B cell (primary cell): ENCODE measurements at regions not wholly inside any gene's neighbourhood (a gene's known extent, or its start where the extent isn't known, plus 50 kb on each side); places are given as distances from the start of the nearest gene placed in this dataset.
"Not testable (repeated sequence)": the region's sequence is repeated elsewhere in the genome, so short reads cannot be mapped to it uniquely, and the experiment has no call there.

Experiments used
- ATAC-seq: fragments of 200-7000 bp; cut with Tn5 transposase; one replicate; pipeline ENCODE4 v1.10.0; 2021; ENCODE audit warnings: low read depth, mild to moderate bottlenecking, moderate number of reproducible peaks, moderate library complexity
- CTCF ChIA-PET: fragments of 350-600 bp; sonication (Branson Sonifier 250); formaldehyde crosslinking; loops from one replicate; lab custom pipeline; 2021; ENCODE audit warnings: antibody characterized with exemption, inconsistent platforms; lab: Charles Lee
- POLR2A ChIA-PET: fragments of 350-600 bp; sonication (Branson Sonifier 250); formaldehyde crosslinking; loops from one replicate; lab custom pipeline; 2021; ENCODE audit warnings: antibody characterized with exemption; lab: Charles Lee
- DNase-seq: peaks from one replicate; pipeline ENCODE4 v3.0.0; 2013
- H2AFZ ChIP-seq: 2 replicates; pipeline ENCODE4 v1.6.1; 2012; ENCODE audit warnings: mild to moderate bottlenecking, low read depth, low read length; ENCODE audit not compliant: insufficient read depth, poor library complexity, severe bottlenecking
- H3K27ac ChIP-seq, 2 donors: 1 replicate in 1 of 2; 2 replicates in 1 of 2; pipeline ENCODE4 v1.5.1; 2012 to 2013; ENCODE audit warnings: low read length in 2 of 2, mild to moderate bottlenecking in 2 of 2, moderate library complexity in 1 of 2
- H3K27me3 ChIP-seq, 4 experiments: fragments of 200-600 bp in 1 of 4; sonication (generic) in 1 of 4; replicated peaks in 1 of 4; 1 replicate in 2 of 4; 2 replicates in 2 of 4; pipeline versions ENCODE4 v1.6.1 to v1.7.0; 2013 to 2016; ENCODE audit warnings: low read length in 3 of 4, mild to moderate bottlenecking in 2 of 4, mixed read lengths in 1 of 4, moderate library complexity in 1 of 4; ENCODE audit not compliant: insufficient read depth in 4 of 4, control insufficient read depth in 3 of 4; ENCODE audit errors: control extremely low read depth in 1 of 4
- H3K36me3 ChIP-seq, 2 experiments: replicated peaks in 1 of 2; 1 replicate in 1 of 2; 2 replicates in 1 of 2; pipeline versions ENCODE4 v1.6.1 to v1.7.1; 2013; ENCODE audit warnings: low read length in 1 of 2; ENCODE audit not compliant: insufficient read depth in 2 of 2, control insufficient read depth in 1 of 2; ENCODE audit errors: control extremely low read depth in 1 of 2, extremely low read depth in 1 of 2
- H3K4me1 ChIP-seq, 2 donors: fragments of 200-600 bp in 1 of 2; sonication (generic) in 1 of 2; 1 replicate in 1 of 2; 2 replicates in 1 of 2; pipeline versions ENCODE4 v1.5.1 to v1.6.1; 2013 to 2017; ENCODE audit warnings: low read length in 2 of 2; ENCODE audit not compliant: control insufficient read depth in 2 of 2, insufficient read depth in 2 of 2
- H3K4me2 ChIP-seq: replicated peaks from 2 replicates; pipeline ENCODE3; 2012; ENCODE audit warnings: mild to moderate bottlenecking, low read depth, low read length; ENCODE audit not compliant: poor library complexity, severe bottlenecking
- H3K4me3 ChIP-seq, 5 experiments: fragments of 200-600 bp in 1 of 5; sonication (generic) in 1 of 5; 1 replicate in 3 of 5; 2 replicates in 2 of 5; pipeline versions ENCODE4 v1.5.1 to v1.7.0; 2011 to 2016; ENCODE audit warnings: low read length in 4 of 5, mild to moderate bottlenecking in 4 of 5, low read depth in 2 of 5, control low read depth in 1 of 5, moderate library complexity in 1 of 5; ENCODE audit not compliant: insufficient read depth in 1 of 5; ENCODE audit errors: control extremely low read depth in 1 of 5, extremely low read depth in 1 of 5
- H3K79me2 ChIP-seq: fragments of 200-600 bp; sonication (generic); one replicate; pipeline ENCODE4 v1.6.0; 2016; ENCODE audit warnings: low read length; ENCODE audit not compliant: control insufficient read depth, insufficient read depth
- H3K9ac ChIP-seq: fragments of 200-600 bp; sonication (generic); 2 replicates; pipeline ENCODE4 v1.6.1; 2017; ENCODE audit warnings: mild to moderate bottlenecking, low read length, moderate library complexity
- H3K9me3 ChIP-seq, 3 donors: one replicate each; pipeline versions ENCODE4 v1.6.1 to v1.7.1; 2013; ENCODE audit warnings: low read length in 2 of 3; ENCODE audit not compliant: control insufficient read depth in 2 of 3, insufficient read depth in 1 of 3; ENCODE audit errors: control extremely low read depth in 1 of 3
- H4K20me1 ChIP-seq: 2 replicates; pipeline ENCODE4 v1.6.0; 2012; ENCODE audit warnings: mild to moderate bottlenecking, low read length; ENCODE audit not compliant: insufficient read depth, control insufficient read depth, poor library complexity, severe bottlenecking
- H3K27ac Mint-ChIP-seq: one replicate; pipeline ENCODE4 v1.8.0; 2021; ENCODE audit warnings: mixed read lengths
- H3K27me3 Mint-ChIP-seq: one replicate; pipeline ENCODE4 v1.8.0; 2021; ENCODE audit warnings: mixed read lengths
- H3K4me1 Mint-ChIP-seq: one replicate; pipeline ENCODE4 v1.8.0; 2021; ENCODE audit warnings: mixed read lengths
- H3K4me3 Mint-ChIP-seq: one replicate; pipeline ENCODE4 v1.8.0; 2021; ENCODE audit warnings: mixed read lengths
- H3K9me3 Mint-ChIP-seq: one replicate; pipeline ENCODE4 v1.8.0; 2022; ENCODE audit warnings: mixed read lengths; ENCODE audit not compliant: insufficient read depth
- WGBS: methylation state at CpG from one replicate; pipeline ENCODE4 v1.1.5; 2013; ENCODE audit warnings: missing lambda C conversion rate; ENCODE audit not compliant: insufficient coverage; 5-methylcytosine and 5-hydroxymethylcytosine counted together
- intact Hi-C: fragments of 100-400 bp; cut with micrococcal nuclease; formaldehyde crosslinking; loops from one replicate; pipeline ENCODE4 v1.10.0; 2022

DNA sequence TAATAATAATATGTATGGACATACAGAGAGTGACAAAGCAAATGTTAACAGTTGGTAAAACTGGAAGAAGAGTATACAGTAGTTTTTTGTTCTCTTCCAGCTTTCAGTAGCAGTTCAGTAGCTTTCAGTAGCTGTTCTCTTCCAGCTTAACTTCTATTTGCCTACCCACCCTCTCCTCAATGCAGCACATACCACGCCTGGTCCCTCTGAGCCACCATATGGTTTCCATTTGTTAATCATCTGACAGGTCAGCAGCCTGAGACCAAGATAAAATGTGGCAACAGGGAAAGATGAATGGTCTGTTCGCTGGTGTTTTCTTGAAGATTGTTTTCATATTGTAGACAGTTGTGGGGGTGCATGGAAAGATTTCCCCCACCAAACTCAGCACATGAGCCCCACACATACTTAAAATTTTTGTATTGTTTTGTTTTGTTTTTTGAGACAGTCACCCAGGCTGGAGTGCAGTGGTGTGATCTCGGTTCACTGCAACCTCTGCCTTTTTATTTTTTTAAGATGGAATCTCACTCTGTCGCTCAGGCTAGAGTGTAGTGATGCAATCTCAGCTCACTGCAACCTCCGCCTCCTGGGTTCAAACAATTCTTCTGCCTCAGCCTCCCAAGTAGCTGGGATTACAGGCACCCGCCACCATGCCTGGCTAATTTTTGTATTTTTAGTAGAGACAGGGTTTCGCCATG is 56.8 kb downstream of the ATP6V0E2 start:
- H3K4me3 ChIP-seq, H3K9me3 ChIP-seq, DNase-seq, H3K79me2 ChIP-seq, CTCF ChIA-PET, H3K4me1 ChIP-seq, H3K4me1 Mint-ChIP-seq, H3K9ac ChIP-seq, H3K9me3 Mint-ChIP-seq, ATAC-seq, H3K4me2 ChIP-seq, H3K4me3 Mint-ChIP-seq, H3K27ac Mint-ChIP-seq, intact Hi-C loops, POLR2A ChIA-PET, H2AFZ ChIP-seq, H4K20me1 ChIP-seq, H3K36me3 ChIP-seq, H3K27ac ChIP-seq, H3K27me3 ChIP-seq, H3K27me3 Mint-ChIP-seq: not testable (repeated sequence)
- 100% methylated on average over 1 of the region's 7 CpGs for WGBS

DNA sequence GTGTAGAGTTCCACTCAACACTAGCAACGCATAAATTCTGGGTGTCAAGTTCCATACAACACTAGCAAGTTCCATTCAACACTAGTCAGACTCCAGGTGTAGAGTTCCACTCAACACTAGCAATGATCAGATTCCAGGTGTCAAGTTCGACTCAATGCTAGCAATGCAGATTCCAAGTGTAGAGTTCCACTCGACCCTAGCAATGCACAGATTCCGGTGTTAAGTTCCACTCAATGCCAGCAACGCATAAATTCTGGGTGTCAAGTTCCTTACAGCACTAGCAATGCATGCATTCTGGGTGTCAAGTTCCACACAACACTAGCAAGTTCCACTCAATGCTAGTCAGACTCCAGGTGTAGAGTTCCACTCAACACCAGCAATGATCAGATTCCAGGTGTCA is 60.0 kb downstream of the ATP6V0E2 start:
- intact Hi-C loops, H3K27me3 ChIP-seq, H3K27ac Mint-ChIP-seq, H2AFZ ChIP-seq, H3K27ac ChIP-seq, H3K4me1 ChIP-seq, H4K20me1 ChIP-seq, CTCF ChIA-PET, H3K9ac ChIP-seq, H3K27me3 Mint-ChIP-seq, ATAC-seq, H3K36me3 ChIP-seq, H3K4me1 Mint-ChIP-seq, H3K4me3 Mint-ChIP-seq, POLR2A ChIA-PET, H3K4me3 ChIP-seq, DNase-seq, H3K9me3 ChIP-seq, H3K9me3 Mint-ChIP-seq, H3K79me2 ChIP-seq, H3K4me2 ChIP-seq: not testable (repeated sequence)
- WGBS: 90% methylated on average over 4 of the region's 5 CpGs

DNA sequence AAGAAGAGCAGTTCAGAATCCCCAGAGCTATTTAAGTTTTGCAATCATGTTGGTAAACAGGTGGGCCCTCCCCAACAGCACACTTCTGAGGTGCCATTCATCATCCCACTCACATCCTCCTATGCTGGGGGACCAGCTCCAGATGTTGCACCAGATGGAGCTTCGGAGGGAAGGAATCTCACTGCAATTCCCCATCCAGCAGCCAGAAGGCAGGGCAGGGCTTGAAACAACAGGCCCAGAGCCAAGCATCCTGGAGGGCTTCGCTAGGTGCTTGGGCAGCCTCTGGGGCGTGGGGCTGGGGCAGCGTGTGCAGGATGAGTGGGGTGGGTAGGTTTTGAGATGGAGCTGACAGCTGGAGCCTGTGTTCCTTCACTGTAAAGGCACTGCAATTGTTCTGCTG is 73.6 kb downstream of the ATP6V0E2 start:
- DNase-seq, H3K4me1 Mint-ChIP-seq, POLR2A ChIA-PET, H3K27me3 ChIP-seq, intact Hi-C loops, H2AFZ ChIP-seq, H3K9ac ChIP-seq, H4K20me1 ChIP-seq, H3K4me2 ChIP-seq, H3K27ac ChIP-seq, CTCF ChIA-PET, H3K36me3 ChIP-seq, H3K27ac Mint-ChIP-seq, ATAC-seq, H3K4me3 ChIP-seq, H3K79me2 ChIP-seq, H3K4me3 Mint-ChIP-seq, H3K9me3 ChIP-seq, H3K9me3 Mint-ChIP-seq, H3K4me1 ChIP-seq: not testable (repeated sequence)
- WGBS: no CpG with 5 or more reads among the region's 4 CpGs
- peaks cover 12% of the 10 kb centered on the region for H3K27me3 Mint-ChIP-seq

DNA sequence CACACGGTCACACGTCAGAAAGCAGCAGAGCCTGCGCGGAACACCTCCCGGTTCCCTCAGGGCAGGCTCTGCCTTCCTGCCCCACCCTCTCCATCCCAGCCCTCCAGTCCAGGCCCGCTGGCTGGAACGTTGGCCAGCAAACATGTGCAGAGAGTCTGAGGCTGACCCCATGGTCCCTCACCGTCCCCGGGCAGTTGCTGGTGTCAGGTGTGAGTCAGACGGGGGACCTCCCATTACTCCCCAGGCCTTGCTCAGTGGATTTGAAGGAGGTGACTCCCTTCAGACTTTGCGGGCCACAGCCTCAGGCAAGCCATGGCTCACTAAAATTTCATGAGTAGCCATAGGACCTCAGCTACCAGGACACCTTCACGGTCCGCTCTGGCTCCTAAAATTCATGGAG is 74.7 kb downstream of the ATP6V0E2 start:
- H3K27me3 Mint-ChIP-seq: peaks cover 12% of the 10 kb centered on the region

More for the DNA sequence above, 74.7 kb downstream of the ATP6V0E2 start:
- H3K27ac ChIP-seq, ATAC-seq, H3K4me1 Mint-ChIP-seq, H3K27me3 ChIP-seq, H2AFZ ChIP-seq, intact Hi-C loops, H3K9me3 Mint-ChIP-seq, H3K4me3 ChIP-seq, H3K4me3 Mint-ChIP-seq, H3K27ac Mint-ChIP-seq, POLR2A ChIA-PET, DNase-seq, H3K4me2 ChIP-seq, H3K9me3 ChIP-seq, H3K4me1 ChIP-seq, CTCF ChIA-PET, H4K20me1 ChIP-seq, H3K36me3 ChIP-seq, H3K9ac ChIP-seq, H3K79me2 ChIP-seq: not testable (repeated sequence)
- 98% methylated on average over 6 of the region's 13 CpGs for WGBS
